ENCODE measurements at regions not wholly inside any gene's neighbourhood (a gene's known extent, or its start where the extent isn't known, plus 50 kb on each side); places are given as distances from the start of the nearest gene placed in this dataset.

GRCh38 chr10:78774999-78775711 is 293.6 kb upstream of the ZMIZ1 start:
- no peak for DNase-seq (ENCODE audit: low spot score)

- no peak for DNase-seq (ENCODE audit: low spot score)
Measured at GRCh38 chr10:78775891-78776290, 292.9 kb upstream of the ZMIZ1 start.

- no peak for DNase-seq (ENCODE audit: low spot score)
Measured at GRCh38 chr10:78776756-78777155, 292.0 kb upstream of the ZMIZ1 start.

GRCh38 chr10:78777466-78777865 is 291.3 kb upstream of the ZMIZ1 start:
- DNase-seq (ENCODE audit: low spot score): peak; percentile 88

GRCh38 chr10:78777867-78778266 is 290.9 kb upstream of the ZMIZ1 start:
- DNase-seq (ENCODE audit: low spot score): no peak

- DNase-seq (ENCODE audit: low spot score): no peak
Measured at GRCh38 chr10:78778444-78779338, 290.1 kb upstream of the ZMIZ1 start.

GRCh38 chr10:78779339-78779955 is 289.3 kb upstream of the ZMIZ1 start:
- no peak for DNase-seq (ENCODE audit: low spot score)

- no peak for DNase-seq (ENCODE audit: low spot score)
Measured at GRCh38 chr10:78780551-78780961, 288.2 kb upstream of the ZMIZ1 start.

- DNase-seq (ENCODE audit: low spot score): no peak
Measured at GRCh38 chr10:78781251-78781913, 287.4 kb upstream of the ZMIZ1 start.

GRCh38 chr10:78781991-78782390 is 286.8 kb upstream of the ZMIZ1 start:
- no peak for DNase-seq (ENCODE audit: low spot score)

GRCh38 chr10:78782441-78782840 is 286.3 kb upstream of the ZMIZ1 start:
- DNase-seq (ENCODE audit: low spot score): no peak

GRCh38 chr10:78783753-78784152 is 285.0 kb upstream of the ZMIZ1 start:
- no peak for DNase-seq (ENCODE audit: low spot score)

- no peak for DNase-seq (ENCODE audit: low spot score)
Measured at GRCh38 chr10:78784546-78784945, 284.2 kb upstream of the ZMIZ1 start.

GRCh38 chr10:78785066-78785465 is 283.7 kb upstream of the ZMIZ1 start:
- DNase-seq (ENCODE audit: low spot score): no peak

GRCh38 chr10:78785991-78786390 is 282.8 kb upstream of the ZMIZ1 start:
- DNase-seq (ENCODE audit: low spot score): no peak

- DNase-seq (ENCODE audit: low spot score): no peak
Measured at GRCh38 chr10:78787125-78787524, 281.6 kb upstream of the ZMIZ1 start.

GRCh38 chr10:78794736-78795455 is 273.9 kb upstream of the ZMIZ1 start:
- DNase-seq (ENCODE audit: low spot score): no peak

GRCh38 chr10:78798976-78799730 is 269.6 kb upstream of the ZMIZ1 start:
- DNase-seq (ENCODE audit: low spot score): no peak

GRCh38 chr10:78800006-78800405 is 268.8 kb upstream of the ZMIZ1 start:
- no peak for DNase-seq (ENCODE audit: low spot score)

GRCh38 chr10:78800535-78801320 is 268.0 kb upstream of the ZMIZ1 start:
- DNase-seq (ENCODE audit: low spot score): no peak

Measured in putamen (tissue), 1 donor.